Stimulated activated naive B cell treated with anti-CD40 and anti-IgM and Interleukin-4, amounts not matched to agents 10 μg/mL and 1 μg/mL and 100 μg/mL, for 72 hours (primary cell): ENCODE measurements at regions not wholly inside any gene's neighbourhood (a gene's known extent, or its start where the extent isn't known, plus 50 kb on each side); places are given as distances from the start of the nearest gene placed in this dataset.
"Not testable (repeated sequence)": the region's sequence is repeated elsewhere in the genome, so short reads cannot be mapped to it uniquely, and the experiment has no call there.

ENCODE experiments used
- ATAC-seq, 2 donors: fragments of 150-1000 bp; cut with Tn5 transposase; replicated peaks; 2 replicates each; pipeline ENCODE4 v1.10.0; 2021; ENCODE audit warnings: moderate library complexity in 1 of 2
- DNase-seq: peaks from one replicate; pipeline ENCODE4 v3.0.0; 2021
- H3K27ac Mint-ChIP-seq: one replicate; pipeline ENCODE4 v1.8.0; 2022; ENCODE audit warnings: mild to moderate bottlenecking, mixed read lengths
- H3K27me3 Mint-ChIP-seq, 2 donors: one replicate each; pipeline ENCODE4 v1.8.0; 2022; ENCODE audit warnings: mixed read lengths in 2 of 2
- H3K36me3 Mint-ChIP-seq, 2 donors: one replicate each; pipeline ENCODE4 v1.8.0; 2022; ENCODE audit warnings: mixed read lengths in 2 of 2, mild to moderate bottlenecking in 1 of 2
- H3K4me1 Mint-ChIP-seq, 2 donors: one replicate each; pipeline ENCODE4 v1.8.0; 2022; ENCODE audit warnings: mixed read lengths in 2 of 2, mild to moderate bottlenecking in 1 of 2
- H3K4me3 Mint-ChIP-seq, 2 donors: one replicate each; pipeline ENCODE4 v1.8.0; 2022; ENCODE audit warnings: mild to moderate bottlenecking in 2 of 2, mixed read lengths in 2 of 2, moderate library complexity in 1 of 2
- H3K9me3 Mint-ChIP-seq, 2 donors: one replicate each; pipeline ENCODE4 v1.8.0; 2022; ENCODE audit warnings: mixed read lengths in 2 of 2, mild to moderate bottlenecking in 1 of 2

- Mint-ChIP-seq H3K36me3 (peaks cover 0 to 1% of the 10 kb centered on the region in 2 donors), H3K9me3 (peaks cover 10 to 22% of the 10 kb centered on the region in 2 donors), H3K27me3 (no peaks in the 10 kb centered on the region), H3K4me3 (no peak overlapping the region), H3K4me1 (no peaks in the 10 kb centered on the region), H3K27ac (no peak overlapping the region)
- DNase-seq, result no peak
- ATAC-seq, result no peak
These were observed 495.0 kb upstream of the SPRY2 start for GRCh38 chr13:80835902-80836301.

GRCh38 chr13:80830431-80830830 lies 489.5 kb upstream of the SPRY2 start:
- H3K4me1 Mint-ChIP-seq, result no peaks in the 10 kb centered on the region
- DNase-seq (no peak), ATAC-seq (no peak)
- no peak overlapping the region for H3K4me3 Mint-ChIP-seq
- no peak overlapping the region for H3K27ac Mint-ChIP-seq
- H3K27me3 Mint-ChIP-seq, result no peaks in the 10 kb centered on the region
- peaks cover 14 to 30% of the 10 kb centered on the region in 2 donors for H3K9me3 Mint-ChIP-seq
- H3K36me3 Mint-ChIP-seq, result peaks cover 0 to 1% of the 10 kb centered on the region in 2 donors

- H3K9me3 Mint-ChIP-seq, result peaks cover 8 to 21% of the 10 kb centered on the region in 2 donors
- H3K36me3 Mint-ChIP-seq, result peaks cover 0 to 1% of the 10 kb centered on the region in 2 donors
- H3K27ac Mint-ChIP-seq, result no peak overlapping the region
These were observed 487.8 kb upstream of the SPRY2 start for GRCh38 chr13:80828759-80829158.

GRCh38 chr13:80825276-80825675 lies 484.4 kb upstream of the SPRY2 start:
- no peak for ATAC-seq
- Mint-ChIP-seq H3K27me3 (no peaks in the 10 kb centered on the region), H3K4me3 (no peak overlapping the region), H3K36me3 (no peaks in the 10 kb centered on the region), H3K4me1 (no peaks in the 10 kb centered on the region), H3K27ac (no peak overlapping the region), H3K9me3 (peaks cover 5 to 16% of the 10 kb centered on the region in 2 donors)
- no peak for DNase-seq

More at GRCh38 chr13:80828759-80829158, 487.8 kb upstream of the SPRY2 start:
- Mint-ChIP-seq H3K4me1 (no peaks in the 10 kb centered on the region), H3K27me3 (no peaks in the 10 kb centered on the region), H3K4me3 (no peak overlapping the region)
- ATAC-seq (no peak), DNase-seq (no peak)

- ATAC-seq (no peak), DNase-seq (no peak)
- no peaks in the 10 kb centered on the region for H3K36me3 Mint-ChIP-seq
- no peaks in the 10 kb centered on the region for H3K27me3 Mint-ChIP-seq
- peaks cover 5 to 16% of the 10 kb centered on the region in 2 donors for H3K9me3 Mint-ChIP-seq
- no peaks in the 10 kb centered on the region for H3K4me1 Mint-ChIP-seq
- no peak overlapping the region for H3K27ac Mint-ChIP-seq
- H3K4me3 Mint-ChIP-seq, result no peak overlapping the region
These were observed 483.3 kb upstream of the SPRY2 start for GRCh38 chr13:80824229-80824628.

GRCh38 chr13:80823472-80823871 lies 482.5 kb upstream of the SPRY2 start:
- no peak overlapping the region for H3K27ac Mint-ChIP-seq
- DNase-seq (no peak), ATAC-seq (no peak)
- no peaks in the 10 kb centered on the region for H3K4me1 Mint-ChIP-seq
- H3K4me3 Mint-ChIP-seq, result no peak overlapping the region
- peaks cover 5 to 14% of the 10 kb centered on the region in 2 donors for H3K9me3 Mint-ChIP-seq
- H3K36me3 Mint-ChIP-seq, result no peaks in the 10 kb centered on the region
- no peaks in the 10 kb centered on the region for H3K27me3 Mint-ChIP-seq

GRCh38 chr13:80821466-80821865 lies 480.5 kb upstream of the SPRY2 start:
- Mint-ChIP-seq H3K4me3 (no peak overlapping the region), H3K27ac (no peak overlapping the region), H3K4me1 (no peaks in the 10 kb centered on the region), H3K9me3 (peaks cover 5 to 7% of the 10 kb centered on the region in 2 donors), H3K36me3 (no peaks in the 10 kb centered on the region), H3K27me3 (no peaks in the 10 kb centered on the region)
- ATAC-seq (no peak), DNase-seq (no peak)

DNA sequence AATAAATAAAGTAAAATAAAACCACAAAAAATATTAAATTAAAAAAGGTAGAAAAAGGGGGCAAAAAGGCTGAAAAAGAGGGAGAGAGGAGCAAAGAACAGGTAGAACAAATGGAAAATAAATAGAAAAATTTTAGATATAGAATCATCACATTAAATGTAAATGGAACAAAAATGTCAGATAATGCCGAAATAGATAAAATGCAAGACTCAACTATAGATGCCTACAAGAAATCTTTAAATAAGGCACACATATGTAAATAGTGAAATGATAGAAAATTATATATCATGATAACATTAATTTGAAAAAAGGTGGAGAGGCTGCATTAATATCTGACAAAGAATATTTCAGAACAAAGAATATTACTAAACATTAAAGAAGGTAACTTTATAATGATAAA lies 477.1 kb upstream of the SPRY2 start:
- no peak for DNase-seq
- no peak for ATAC-seq
- Mint-ChIP-seq H3K9me3 (no peaks in the 10 kb centered on the region), H3K4me3 (no peak overlapping the region), H3K27ac (no peak overlapping the region), H3K36me3 (no peaks in the 10 kb centered on the region), H3K27me3 (no peaks in the 10 kb centered on the region), H3K4me1 (no peaks in the 10 kb centered on the region)

DNA sequence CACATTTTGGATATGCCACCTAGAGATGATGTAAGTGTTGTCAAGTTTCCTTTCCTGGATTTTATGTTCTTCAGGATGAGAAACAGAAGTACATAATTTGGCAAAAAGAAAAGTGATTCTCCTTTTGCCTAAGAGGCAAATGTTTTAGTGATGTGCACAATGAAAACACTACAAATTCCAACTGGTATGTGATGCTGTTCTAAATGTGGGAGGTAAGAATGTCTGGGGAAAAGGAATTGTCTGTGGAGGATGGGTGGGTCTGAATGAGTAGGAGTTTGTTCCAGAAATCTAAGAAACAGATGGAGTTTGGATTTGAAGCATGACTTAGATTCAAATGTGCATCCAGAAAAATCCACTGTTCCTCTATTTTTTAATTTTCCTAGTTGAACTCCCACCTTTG lies 473.6 kb upstream of the SPRY2 start:
- Mint-ChIP-seq H3K27ac (no peak overlapping the region), H3K4me1 (no peaks in the 10 kb centered on the region), H3K9me3 (peaks cover 4 to 5% of the 10 kb centered on the region in 2 donors), H3K4me3 (no peak overlapping the region), H3K27me3 (no peaks in the 10 kb centered on the region), H3K36me3 (no peaks in the 10 kb centered on the region)
- DNase-seq (no peak), ATAC-seq (no peak)

DNA sequence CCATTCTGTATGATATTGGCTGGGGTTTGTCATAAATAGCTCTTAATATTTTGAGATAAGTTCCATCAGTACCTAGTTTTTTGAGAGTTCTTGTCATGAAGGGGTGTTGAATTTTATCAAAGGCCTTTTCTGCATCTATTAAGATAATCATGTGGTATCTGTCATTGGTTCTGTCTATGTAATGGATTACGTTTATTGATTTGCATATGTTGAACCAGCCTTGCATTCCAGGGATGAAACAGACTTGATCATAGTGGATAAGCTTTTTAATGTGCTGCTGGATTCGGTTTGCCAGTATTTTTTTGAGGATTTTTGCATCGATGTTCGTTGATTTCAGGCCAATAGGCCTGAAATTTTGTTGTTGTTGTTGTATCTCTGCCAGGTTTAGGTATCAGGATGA lies 469.4 kb upstream of the SPRY2 start:
- not testable (repeated sequence) for H3K9me3 Mint-ChIP-seq, ATAC-seq, DNase-seq, H3K4me1 Mint-ChIP-seq, H3K36me3 Mint-ChIP-seq, H3K4me3 Mint-ChIP-seq, H3K27me3 Mint-ChIP-seq, H3K27ac Mint-ChIP-seq

- Mint-ChIP-seq H3K4me1 (no peaks in the 10 kb centered on the region), H3K27ac (no peak overlapping the region), H3K27me3 (no peaks in the 10 kb centered on the region), H3K4me3 (no peak overlapping the region), H3K36me3 (no peaks in the 10 kb centered on the region), H3K9me3 (no peaks in the 10 kb centered on the region)
- no peak for DNase-seq
- no peak for ATAC-seq
These were observed 462.0 kb upstream of the SPRY2 start for GRCh38 chr13:80802946-80803345.

GRCh38 chr13:80798576-80799133 lies 457.7 kb upstream of the SPRY2 start:
- DNase-seq (no peak), ATAC-seq (no peak)
- Mint-ChIP-seq H3K9me3 (no peaks in the 10 kb centered on the region), H3K36me3 (no peaks in the 10 kb centered on the region), H3K27ac (no peak overlapping the region), H3K4me1 (no peaks in the 10 kb centered on the region), H3K4me3 (no peak overlapping the region), H3K27me3 (no peaks in the 10 kb centered on the region)

GRCh38 chr13:80787604-80788003 lies 446.7 kb upstream of the SPRY2 start:
- Mint-ChIP-seq H3K27ac (no peak overlapping the region), H3K9me3 (no peaks in the 10 kb centered on the region), H3K4me3 (no peak overlapping the region), H3K27me3 (no peaks in the 10 kb centered on the region), H3K4me1 (peaks cover 4 to 12% of the 10 kb centered on the region in 2 donors), H3K36me3 (no peaks in the 10 kb centered on the region)
- DNase-seq (no peak), ATAC-seq (no peak)

GRCh38 chr13:80783926-80784565 lies 443.1 kb upstream of the SPRY2 start:
- Mint-ChIP-seq H3K36me3 (no peaks in the 10 kb centered on the region), H3K4me1 (peaks cover 4 to 12% of the 10 kb centered on the region in 2 donors), H3K27me3 (no peaks in the 10 kb centered on the region), H3K4me3 (no peak overlapping the region), H3K27ac (no peak overlapping the region), H3K9me3 (no peaks in the 10 kb centered on the region)
- DNase-seq (no peak), ATAC-seq (no peak)

DNA sequence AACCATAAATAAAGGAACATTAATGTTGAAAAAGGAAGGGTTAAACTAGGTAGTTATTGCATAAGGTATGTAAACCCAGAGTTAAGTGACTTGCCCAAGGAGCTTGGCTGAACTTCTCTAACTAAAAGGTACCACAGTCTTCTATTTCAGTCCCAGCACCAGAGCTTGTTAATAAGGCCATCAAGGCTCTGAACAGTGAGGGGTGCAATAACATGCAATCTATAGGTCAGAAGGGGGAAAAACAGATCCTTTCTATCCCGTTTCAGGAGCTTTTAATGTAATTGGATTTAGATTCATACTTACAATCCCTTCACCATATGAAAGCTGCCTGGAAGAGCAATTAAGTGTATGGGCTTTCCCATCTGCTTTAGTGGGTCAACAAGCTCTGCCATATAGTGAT lies 441.5 kb upstream of the SPRY2 start:
- H3K27ac Mint-ChIP-seq, result no peak overlapping the region
- ATAC-seq, result no peak

More for the DNA sequence above, 441.5 kb upstream of the SPRY2 start:
- peaks cover 4 to 12% of the 10 kb centered on the region in 2 donors for H3K4me1 Mint-ChIP-seq
- H3K36me3 Mint-ChIP-seq, result no peaks in the 10 kb centered on the region
- no peaks in the 10 kb centered on the region for H3K27me3 Mint-ChIP-seq
- no peaks in the 10 kb centered on the region for H3K9me3 Mint-ChIP-seq
- no peak for DNase-seq
- no peak overlapping the region for H3K4me3 Mint-ChIP-seq
